GM13976 (cell line): ENCODE measurements at regions not wholly inside any gene's neighbourhood (a gene's known extent, or its start where the extent isn't known, plus 50 kb on each side); places are given as distances from the start of the nearest gene placed in this dataset.
"Not testable (repeated sequence)": the region's sequence is repeated elsewhere in the genome, so short reads cannot be mapped to it uniquely, and the experiment has no call there.

Source experiments
- DNase-seq: peaks from one replicate; pipeline ENCODE4 v3.0.0; 2012; ENCODE audit warnings: low spot score
- in situ Hi-C: fragments of 300-500 bp; cut with MboI; formaldehyde crosslinking; loops from one replicate; pipeline ENCODE4 v1.12.0; 2022; ENCODE audit warnings: low sequenced_read_pairs, mixed read lengths, inconsistent platforms; ENCODE audit not compliant: unreplicated experiment
- TF ChIP-seq, protein P1 (sequence below): IDR thresholded peaks from 2 replicates; pipeline ENCODE4 v1.5.1; 2012; ENCODE audit warnings: borderline replicate concordance, mild to moderate bottlenecking; ENCODE audit not compliant: insufficient read depth; ENCODE audit errors: extremely low read depth, missing control alignments, control extremely low read depth

DNA sequence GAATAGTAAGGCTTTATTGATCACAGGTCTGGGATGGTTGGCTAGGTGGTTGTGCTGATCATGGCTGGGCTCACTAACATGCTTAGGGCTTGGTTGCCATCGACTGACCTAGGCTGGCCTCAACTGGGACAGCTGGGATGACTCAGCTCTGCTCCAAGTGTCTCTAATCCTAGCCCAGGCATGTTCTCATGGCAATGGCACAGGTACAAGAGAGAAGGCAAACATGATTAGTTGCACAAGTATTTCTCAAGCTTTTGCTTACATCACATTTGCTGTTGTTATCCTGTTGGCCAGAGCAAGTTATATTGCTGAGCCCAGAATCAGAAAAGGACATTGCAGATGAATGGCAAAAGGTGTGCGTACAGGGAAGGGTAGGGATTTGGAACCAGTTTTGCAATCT lies 68.5 kb upstream of the SLC35C1 start:
- in situ Hi-C loops, result no loop called here
- no peak for DNase-seq
- TF ChIP-seq, protein P1, sequence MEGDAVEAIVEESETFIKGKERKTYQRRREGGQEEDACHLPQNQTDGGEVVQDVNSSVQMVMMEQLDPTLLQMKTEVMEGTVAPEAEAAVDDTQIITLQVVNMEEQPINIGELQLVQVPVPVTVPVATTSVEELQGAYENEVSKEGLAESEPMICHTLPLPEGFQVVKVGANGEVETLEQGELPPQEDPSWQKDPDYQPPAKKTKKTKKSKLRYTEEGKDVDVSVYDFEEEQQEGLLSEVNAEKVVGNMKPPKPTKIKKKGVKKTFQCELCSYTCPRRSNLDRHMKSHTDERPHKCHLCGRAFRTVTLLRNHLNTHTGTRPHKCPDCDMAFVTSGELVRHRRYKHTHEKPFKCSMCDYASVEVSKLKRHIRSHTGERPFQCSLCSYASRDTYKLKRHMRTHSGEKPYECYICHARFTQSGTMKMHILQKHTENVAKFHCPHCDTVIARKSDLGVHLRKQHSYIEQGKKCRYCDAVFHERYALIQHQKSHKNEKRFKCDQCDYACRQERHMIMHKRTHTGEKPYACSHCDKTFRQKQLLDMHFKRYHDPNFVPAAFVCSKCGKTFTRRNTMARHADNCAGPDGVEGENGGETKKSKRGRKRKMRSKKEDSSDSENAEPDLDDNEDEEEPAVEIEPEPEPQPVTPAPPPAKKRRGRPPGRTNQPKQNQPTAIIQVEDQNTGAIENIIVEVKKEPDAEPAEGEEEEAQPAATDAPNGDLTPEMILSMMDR, result no peak

DNA sequence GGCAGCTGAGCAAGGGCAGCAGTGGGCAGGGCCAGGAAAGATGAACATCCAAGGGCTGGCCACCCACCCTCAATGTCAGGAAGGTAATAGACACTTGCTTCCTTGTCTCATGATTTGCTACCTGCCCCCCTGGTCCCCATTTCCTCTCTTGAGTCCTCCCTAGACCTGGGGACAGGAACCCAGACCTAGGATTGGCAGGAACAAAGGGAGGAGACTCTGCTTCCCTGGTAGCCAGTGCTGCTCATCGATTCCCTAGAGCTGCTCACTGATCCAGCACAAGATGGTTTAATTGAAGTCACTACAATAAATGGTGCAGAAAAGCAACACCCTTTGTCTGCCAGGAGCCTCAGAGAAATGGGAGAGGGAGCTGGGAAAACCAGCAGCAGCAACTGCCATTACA lies 67.8 kb upstream of the CHST1 start:
- in situ Hi-C loops, result no loop called here
- DNase-seq, result no peak

DNA sequence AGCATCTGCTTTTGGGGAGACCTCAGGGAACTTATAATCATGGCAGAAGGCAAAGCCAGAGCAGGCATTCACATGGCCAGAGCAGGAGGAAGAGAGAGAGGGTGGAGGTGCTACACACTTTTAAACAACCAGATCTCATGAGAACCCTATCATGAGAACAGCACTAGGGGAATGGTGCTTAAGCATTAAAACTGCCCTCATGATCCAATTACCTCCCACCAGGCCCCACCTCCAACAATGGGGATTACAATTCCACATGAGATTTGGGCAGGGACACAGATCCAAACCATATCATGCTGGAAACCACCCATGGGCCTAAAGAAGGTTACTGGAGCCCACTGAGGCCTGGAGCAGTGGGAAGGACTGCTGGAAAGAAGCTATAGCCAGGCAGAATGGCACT lies 66.9 kb upstream of the CHST1 start:
- in situ Hi-C loops, result no loop called here
- DNase-seq, result no peak
- TF ChIP-seq, protein P1, result no peak

More for the DNA sequence above, 67.8 kb upstream of the CHST1 start:
- TF ChIP-seq, protein P1, result no peak

DNA sequence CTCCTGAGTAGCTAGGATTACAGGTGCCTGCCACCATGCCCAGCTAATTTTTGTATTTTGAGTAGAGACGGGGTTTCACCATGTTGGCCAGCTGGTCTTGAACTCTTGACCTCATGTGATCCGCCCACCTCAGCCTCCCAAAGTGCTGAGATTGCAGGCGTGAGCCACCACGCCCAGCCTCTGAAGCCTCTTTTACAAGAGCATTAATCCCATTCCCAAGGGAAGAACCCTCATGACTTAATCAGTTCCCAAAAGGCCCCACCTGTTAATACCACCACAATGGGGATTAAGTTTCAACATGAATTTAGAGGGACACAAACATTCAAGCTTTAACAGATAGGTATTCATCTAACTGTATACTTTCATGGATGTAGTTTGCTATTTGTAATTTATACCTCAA lies 65.7 kb upstream of the CHST1 start:
- in situ Hi-C loops, result not testable (repeated sequence)

DNA sequence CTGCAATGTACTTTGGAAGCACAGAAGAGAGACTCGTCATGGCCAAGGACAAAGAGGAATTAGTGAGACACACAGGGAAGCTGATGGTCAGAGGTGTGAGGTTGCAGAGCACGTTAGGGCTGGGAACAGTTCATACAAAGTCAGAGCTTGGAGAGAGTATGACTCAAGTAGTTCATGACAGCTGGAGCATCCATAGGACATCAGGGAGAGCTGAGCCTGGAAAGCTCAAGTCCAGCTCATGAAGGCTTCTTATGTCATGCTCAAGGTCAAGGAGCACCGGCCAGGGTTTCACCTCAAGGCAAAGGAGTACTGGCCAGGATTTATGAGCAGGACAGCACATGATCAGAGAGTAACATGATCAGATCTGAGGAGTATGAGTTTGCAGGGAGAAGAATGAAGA lies 64.6 kb upstream of the CHST1 start:
- in situ Hi-C loops, result no loop called here
- DNase-seq, result no peak
- TF ChIP-seq, protein P1, result no peak

More for the DNA sequence above, 65.7 kb upstream of the CHST1 start:
- not testable (repeated sequence) for DNase-seq

DNA sequence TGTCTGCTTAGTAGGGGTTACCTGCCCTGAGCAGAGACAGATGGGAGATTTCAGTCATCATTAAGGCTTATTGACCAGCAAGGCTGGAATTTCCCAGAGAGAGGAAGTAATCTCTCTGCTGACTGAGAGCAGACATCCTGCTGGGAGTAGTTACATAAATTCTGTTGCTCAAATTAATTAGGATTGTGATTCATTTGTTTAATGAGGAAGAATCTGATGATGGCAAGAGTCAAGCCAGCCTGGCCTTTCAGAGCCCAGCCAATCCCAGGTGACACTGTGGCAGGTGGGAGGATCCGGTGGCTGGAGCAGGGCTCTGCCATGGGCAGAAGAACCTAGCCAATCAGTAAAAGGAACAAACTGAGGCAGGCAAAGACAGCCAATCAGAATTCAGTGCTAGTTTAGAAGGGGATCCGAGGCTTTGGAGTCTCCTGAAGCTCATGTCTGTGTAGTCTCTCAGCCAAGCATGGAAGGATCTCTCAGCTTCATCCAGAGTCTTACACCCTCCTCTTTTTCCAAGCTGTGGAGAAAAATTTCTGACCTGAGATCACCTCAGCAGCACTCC lies 61.2 kb upstream of the CHST1 start:
- in situ Hi-C loops, result no loop called here
- DNase-seq, result no peak
- TF ChIP-seq, protein P1, result no peak

DNA sequence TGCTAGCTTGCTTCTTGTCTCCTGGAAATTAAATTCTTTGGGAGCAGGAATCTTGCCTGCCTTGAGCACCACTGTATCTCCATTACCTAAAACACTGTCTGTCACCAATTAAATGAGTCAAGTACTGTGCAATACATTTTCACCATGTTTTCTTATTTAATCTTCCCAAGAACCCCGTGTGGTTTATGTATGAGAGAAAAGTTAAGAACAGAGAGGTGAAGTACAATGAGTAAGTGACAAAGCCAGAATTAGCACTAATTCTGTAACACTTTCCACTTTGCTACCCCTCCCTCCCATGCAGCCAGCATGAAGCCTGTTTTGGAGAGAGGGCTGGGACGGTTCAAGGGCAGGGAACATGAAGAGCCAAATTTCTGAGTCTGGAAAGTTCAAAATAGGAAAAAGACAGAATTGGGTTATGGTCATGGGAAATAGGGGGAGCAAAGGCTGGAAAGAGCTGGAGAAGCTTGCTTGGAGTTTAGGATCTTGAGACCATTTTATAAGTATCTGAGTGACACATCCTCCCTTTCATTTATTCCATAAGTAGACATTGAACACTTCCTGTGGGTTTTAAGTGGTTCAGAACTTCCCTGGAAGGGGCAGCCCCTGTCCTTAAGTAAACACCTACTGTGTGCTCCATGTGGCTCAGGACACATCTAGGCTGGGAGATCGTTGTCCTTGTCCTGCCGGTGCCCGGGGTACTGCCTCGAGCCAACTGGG lies 60.5 kb upstream of the CHST1 start:
- DNase-seq, result no peak
- TF ChIP-seq, protein P1, result no peak
- in situ Hi-C loops, result no loop called here
